SK-N-SH treated with all-trans-retinoic acid at 6 μM for 48 hours (cell line): ENCODE measurements at regions not wholly inside any gene's neighbourhood (a gene's known extent, or its start where the extent isn't known, plus 50 kb on each side); places are given as distances from the start of the nearest gene placed in this dataset.

ENCODE experiments used
- GLIS3 ChIP-seq: fragments of 250-450 bp; sonication (Bioruptor Pico); IDR thresholded peaks from 2 replicates; pipeline ENCODE4 v1.5.0; 2020; ENCODE audit warnings: mild to moderate bottlenecking, moderate library complexity
- PPARA ChIP-seq: fragments of 250-450 bp; sonication (Bioruptor Pico); IDR thresholded peaks from 2 replicates; pipeline ENCODE4 v1.5.0; 2020; ENCODE audit warnings: mild to moderate bottlenecking, borderline replicate concordance
- RARB ChIP-seq: fragments of 250-450 bp; sonication (Bioruptor Pico); IDR thresholded peaks from 2 replicates; pipeline ENCODE4 v1.8.0; 2021; ENCODE audit warnings: mild to moderate bottlenecking, moderate library complexity
- ZFP3 ChIP-seq: fragments of 250-450 bp; sonication (Bioruptor Pico); IDR thresholded peaks from 2 replicates; pipeline ENCODE4 v1.5.0; 2020; ENCODE audit warnings: mild to moderate bottlenecking, moderate library complexity

DNA sequence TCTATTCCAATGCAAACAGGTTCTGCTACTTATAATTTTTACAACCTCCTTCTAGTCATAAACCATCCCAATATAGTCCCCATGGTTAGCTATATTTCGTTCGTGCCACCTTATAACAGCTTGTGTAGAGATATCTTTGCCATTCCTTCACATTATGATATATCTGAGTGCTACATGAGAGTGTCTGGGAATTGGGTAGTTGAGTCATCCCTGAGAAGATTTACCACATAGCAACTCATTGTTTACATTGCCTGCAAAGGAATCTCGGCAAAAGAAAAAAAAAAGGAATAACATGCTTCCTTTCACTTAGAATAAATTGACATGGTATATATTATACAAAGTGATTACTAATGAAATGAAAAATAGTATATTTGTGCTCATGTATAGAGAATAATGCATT, 86.0 kb upstream of the VGLL3 start:
- TF ChIP-seq ZFP3 (CRISPR knock-in tag) (no peak), RARB (no peak), PPARA (no peak), GLIS3 (CRISPR knock-in tag) (no peak)
